Skeletal muscle satellite cell (primary cell): ENCODE measurements at regions not wholly inside any gene's neighbourhood (a gene's known extent, or its start where the extent isn't known, plus 50 kb on each side); places are given as distances from the start of the nearest gene placed in this dataset.

Experiments used
- H3K27me3 ChIP-seq: 2 replicates; pipeline ENCODE4 v1.7.0; 2013; ENCODE audit warnings: low read length; ENCODE audit not compliant: control insufficient read depth, insufficient read depth
- H3K36me3 ChIP-seq: 2 replicates; pipeline ENCODE4 v1.7.0; 2013; ENCODE audit warnings: mild to moderate bottlenecking, control low read depth, low read length; ENCODE audit not compliant: insufficient read depth
- H3K4me1 ChIP-seq: 2 replicates; pipeline ENCODE4 v1.7.0; 2013; ENCODE audit warnings: low read length; ENCODE audit not compliant: control insufficient read depth, insufficient read depth
- H3K4me2 ChIP-seq: 2 replicates; pipeline ENCODE4 v1.7.0; 2013; ENCODE audit warnings: mild to moderate bottlenecking, low read length
- H3K4me3 ChIP-seq: 2 replicates; pipeline ENCODE4 v1.7.0; 2013; ENCODE audit warnings: low read length
- H3K9ac ChIP-seq: 2 replicates; pipeline ENCODE4 v1.7.0; 2013; ENCODE audit warnings: mild to moderate bottlenecking, low read depth, low read length, moderate library complexity
- H3K9me3 ChIP-seq: replicated peaks from 2 replicates; pipeline ENCODE4 v1.7.0; 2013; ENCODE audit warnings: mild to moderate bottlenecking, control low read depth, low read length

- Histone ChIP-seq H3K4me3 (no peak overlapping the region), H3K27me3 (no peaks in the 10 kb centered on the region), H3K9ac (no peak overlapping the region), H3K9me3 (no peaks in the 10 kb centered on the region), H3K4me2 (no peak overlapping the region), H3K4me1 (no peaks in the 10 kb centered on the region), H3K36me3 (no peaks in the 10 kb centered on the region)
Measured at GRCh38 chr3:115423170-115423569, 200.1 kb upstream of the GAP43 start.

GRCh38 chr3:115428841-115429240 is 194.5 kb upstream of the GAP43 start:
- no peak overlapping the region for H3K4me3 ChIP-seq
- H3K36me3 ChIP-seq: no peaks in the 10 kb centered on the region
- no peak overlapping the region for H3K4me2 ChIP-seq
- no peaks in the 10 kb centered on the region for H3K9me3 ChIP-seq
- no peak overlapping the region for H3K9ac ChIP-seq
- no peaks in the 10 kb centered on the region for H3K27me3 ChIP-seq
- H3K4me1 ChIP-seq: no peaks in the 10 kb centered on the region

GRCh38 chr3:115436767-115437301 is 186.5 kb upstream of the GAP43 start:
- Histone ChIP-seq H3K4me3 (no peak overlapping the region), H3K36me3 (no peaks in the 10 kb centered on the region), H3K9ac (no peak overlapping the region)

GRCh38 chr3:115438799-115439198 is 184.5 kb upstream of the GAP43 start:
- Histone ChIP-seq H3K4me1 (peaks cover 15% of the 10 kb centered on the region), H3K9me3 (no peaks in the 10 kb centered on the region)

More at GRCh38 chr3:115436767-115437301, 186.5 kb upstream of the GAP43 start:
- Histone ChIP-seq H3K9me3 (no peaks in the 10 kb centered on the region), H3K4me2 (no peak overlapping the region), H3K4me1 (peaks cover 15% of the 10 kb centered on the region), H3K27me3 (no peaks in the 10 kb centered on the region)

GRCh38 chr3:115445559-115445958 is 177.8 kb upstream of the GAP43 start:
- H3K27me3 ChIP-seq: no peaks in the 10 kb centered on the region
- H3K9me3 ChIP-seq: no peaks in the 10 kb centered on the region
- H3K4me2 ChIP-seq: no peak overlapping the region
- no peaks in the 10 kb centered on the region for H3K36me3 ChIP-seq
- no peaks in the 10 kb centered on the region for H3K4me1 ChIP-seq
- no peak overlapping the region for H3K9ac ChIP-seq
- H3K4me3 ChIP-seq: no peak overlapping the region

More at GRCh38 chr3:115438799-115439198, 184.5 kb upstream of the GAP43 start:
- Histone ChIP-seq H3K9ac (no peak overlapping the region), H3K27me3 (no peaks in the 10 kb centered on the region), H3K4me2 (no peak overlapping the region), H3K36me3 (no peaks in the 10 kb centered on the region), H3K4me3 (no peak overlapping the region)

- H3K4me2 ChIP-seq: no peak overlapping the region
Measured at GRCh38 chr3:115448851-115449250, 174.5 kb upstream of the GAP43 start.

GRCh38 chr3:115450036-115450435 is 173.3 kb upstream of the GAP43 start:
- Histone ChIP-seq H3K9me3 (no peaks in the 10 kb centered on the region), H3K9ac (no peak overlapping the region), H3K4me1 (no peaks in the 10 kb centered on the region), H3K36me3 (no peaks in the 10 kb centered on the region), H3K4me3 (no peak overlapping the region), H3K4me2 (no peak overlapping the region), H3K27me3 (no peaks in the 10 kb centered on the region)

More at GRCh38 chr3:115448851-115449250, 174.5 kb upstream of the GAP43 start:
- Histone ChIP-seq H3K9me3 (no peaks in the 10 kb centered on the region), H3K4me3 (no peak overlapping the region), H3K27me3 (no peaks in the 10 kb centered on the region), H3K4me1 (no peaks in the 10 kb centered on the region), H3K36me3 (no peaks in the 10 kb centered on the region), H3K9ac (no peak overlapping the region)

- Histone ChIP-seq H3K4me3 (no peak overlapping the region), H3K27me3 (no peaks in the 10 kb centered on the region), H3K4me2 (no peak overlapping the region), H3K4me1 (no peaks in the 10 kb centered on the region), H3K36me3 (no peaks in the 10 kb centered on the region), H3K9ac (no peak overlapping the region), H3K9me3 (no peaks in the 10 kb centered on the region)
Measured at GRCh38 chr3:115464036-115464435, 159.3 kb upstream of the GAP43 start.

- no peak overlapping the region for H3K4me2 ChIP-seq
- H3K4me3 ChIP-seq: no peak overlapping the region
- no peaks in the 10 kb centered on the region for H3K9me3 ChIP-seq
- no peak overlapping the region for H3K9ac ChIP-seq
- H3K27me3 ChIP-seq: no peaks in the 10 kb centered on the region
- H3K4me1 ChIP-seq: no peaks in the 10 kb centered on the region
- H3K36me3 ChIP-seq: no peaks in the 10 kb centered on the region
Measured at GRCh38 chr3:115469649-115470048, 153.7 kb upstream of the GAP43 start.

GRCh38 chr3:115470254-115470653 is 153.1 kb upstream of the GAP43 start:
- no peaks in the 10 kb centered on the region for H3K27me3 ChIP-seq
- no peaks in the 10 kb centered on the region for H3K9me3 ChIP-seq
- H3K4me1 ChIP-seq: no peaks in the 10 kb centered on the region
- H3K4me3 ChIP-seq: no peak overlapping the region
- H3K9ac ChIP-seq: no peak overlapping the region
- H3K4me2 ChIP-seq: no peak overlapping the region
- H3K36me3 ChIP-seq: no peaks in the 10 kb centered on the region

GRCh38 chr3:115475178-115476041 is 147.9 kb upstream of the GAP43 start:
- Histone ChIP-seq H3K36me3 (no peaks in the 10 kb centered on the region), H3K9ac (no peak overlapping the region), H3K27me3 (no peaks in the 10 kb centered on the region), H3K4me2 (no peak overlapping the region), H3K4me3 (no peak overlapping the region), H3K9me3 (no peaks in the 10 kb centered on the region), H3K4me1 (no peaks in the 10 kb centered on the region)

- no peaks in the 10 kb centered on the region for H3K36me3 ChIP-seq
- no peak overlapping the region for H3K4me3 ChIP-seq
- no peak overlapping the region for H3K4me2 ChIP-seq
- H3K4me1 ChIP-seq: no peaks in the 10 kb centered on the region
- H3K9ac ChIP-seq: no peak overlapping the region
- no peaks in the 10 kb centered on the region for H3K27me3 ChIP-seq
- H3K9me3 ChIP-seq: no peaks in the 10 kb centered on the region
Measured at GRCh38 chr3:115476472-115476871, 146.8 kb upstream of the GAP43 start.
